Keratinocyte (primary cell): ENCODE measurements at regions not wholly inside any gene's neighbourhood (a gene's known extent, or its start where the extent isn't known, plus 50 kb on each side); places are given as distances from the start of the nearest gene placed in this dataset.

Source experiments
- DNase-seq: peaks from one replicate; pipeline ENCODE4 v3.0.0-alpha.2; 2011; ENCODE audit warnings: low read depth, missing footprints, low spot score
- FAIRE-seq: peaks from 2 replicates; lab custom pipeline; 2011; peaks lifted over from hg19 to GRCh38; lab: Jason Lieb, UNC
- H2AFZ ChIP-seq: 2 replicates; pipeline ENCODE4 v1.6.0; 2012; ENCODE audit warnings: low read length, control low read depth, inconsistent platforms; ENCODE audit not compliant: control insufficient read depth
- H3K27ac ChIP-seq: 2 replicates; pipeline ENCODE4 v1.5.1; 2011; ENCODE audit warnings: low read length; ENCODE audit not compliant: control insufficient read depth, insufficient read depth
- H3K27me3 ChIP-seq: 3 replicates; pipeline ENCODE4 v1.6.0; 2011; ENCODE audit warnings: low read length; ENCODE audit not compliant: control insufficient read depth, insufficient read depth; ENCODE audit errors: extremely low read depth
- H3K36me3 ChIP-seq, 2 experiments: 2 replicates in 1 of 2; 3 replicates in 1 of 2; pipeline ENCODE4 v1.5.1; 2011; ENCODE audit warnings: low read length in 2 of 2, mild to moderate bottlenecking in 1 of 2; ENCODE audit not compliant: control insufficient read depth in 2 of 2, insufficient read depth in 2 of 2; ENCODE audit errors: extremely low read depth in 1 of 2
- H3K4me1 ChIP-seq: 3 replicates; pipeline ENCODE4 v1.5.1; 2011; ENCODE audit warnings: low read length; ENCODE audit not compliant: control insufficient read depth, insufficient read depth; ENCODE audit errors: extremely low read depth
- H3K4me2 ChIP-seq: 3 replicates; pipeline ENCODE4 v1.6.0; 2011; ENCODE audit warnings: low read depth, low read length; ENCODE audit not compliant: control insufficient read depth, insufficient read depth; ENCODE audit errors: extremely low read depth
- H3K4me3 ChIP-seq, 3 experiments: fragments of 200-600 bp in 1 of 3; sonication (generic) in 1 of 3; 2 replicates in 2 of 3; 3 replicates in 1 of 3; pipeline ENCODE4 v1.5.1; 2011 to 2016; ENCODE audit warnings: low read length in 3 of 3, mild to moderate bottlenecking in 3 of 3, control low read depth in 2 of 3, inconsistent platforms in 1 of 3, low read depth in 1 of 3, mixed read lengths in 1 of 3, mixed run types in 1 of 3, moderate library complexity in 1 of 3; ENCODE audit not compliant: control insufficient read depth in 2 of 3, insufficient read depth in 2 of 3; ENCODE audit errors: extremely low read depth in 1 of 3
- H3K79me2 ChIP-seq: 2 replicates; pipeline ENCODE4 v1.6.0; 2012; ENCODE audit warnings: low read length; ENCODE audit not compliant: control insufficient read depth, insufficient read depth
- H3K9ac ChIP-seq: 3 replicates; pipeline ENCODE4 v1.6.0; 2011; ENCODE audit warnings: low read length; ENCODE audit not compliant: control insufficient read depth, insufficient read depth; ENCODE audit errors: extremely low read depth
- H3K9me1 ChIP-seq: 3 replicates; pipeline ENCODE4 v1.6.0; 2011; ENCODE audit warnings: low read length; ENCODE audit not compliant: control insufficient read depth, insufficient read depth; ENCODE audit errors: extremely low read depth
- H3K9me3 ChIP-seq: 2 replicates; pipeline ENCODE4 v1.5.1; 2012; ENCODE audit warnings: low read depth, low read length; ENCODE audit not compliant: control insufficient read depth
- H4K20me1 ChIP-seq: 3 replicates; pipeline ENCODE4 v1.6.0; 2011; ENCODE audit warnings: low read length; ENCODE audit not compliant: control insufficient read depth, insufficient read depth; ENCODE audit errors: extremely low read depth
- EZH2 ChIP-seq: IDR thresholded peaks from one replicate; pipeline ENCODE4 v1.6.1; 2012; ENCODE audit warnings: inconsistent platforms, mild to moderate bottlenecking, low read length, moderate library complexity
- dilution Hi-C: fragments of 300-500 bp; cut with MboI; formaldehyde crosslinking; loops from one replicate; pipeline ENCODE4 v1.7.0; 2020; ENCODE audit warnings: low sequenced_read_pairs; ENCODE audit not compliant: extremely low pct_ligation_motif_present
- TF ChIP-seq, protein P1 (sequence below), 3 experiments: IDR thresholded peaks in 1 of 3; conservative IDR thresholded peaks in 1 of 3; optimal IDR thresholded peaks in 1 of 3; 2 replicates in 2 of 3; 3 replicates in 1 of 3; pipeline versions ENCODE3 to v1.5.1; 2011; ENCODE audit warnings: low read length in 3 of 3, mild to moderate bottlenecking in 3 of 3, moderate library complexity in 2 of 3, control low read depth in 1 of 3, inconsistent platforms in 1 of 3; ENCODE audit not compliant: insufficient read depth in 2 of 3; ENCODE audit errors: extremely low read depth in 1 of 3

DNA sequence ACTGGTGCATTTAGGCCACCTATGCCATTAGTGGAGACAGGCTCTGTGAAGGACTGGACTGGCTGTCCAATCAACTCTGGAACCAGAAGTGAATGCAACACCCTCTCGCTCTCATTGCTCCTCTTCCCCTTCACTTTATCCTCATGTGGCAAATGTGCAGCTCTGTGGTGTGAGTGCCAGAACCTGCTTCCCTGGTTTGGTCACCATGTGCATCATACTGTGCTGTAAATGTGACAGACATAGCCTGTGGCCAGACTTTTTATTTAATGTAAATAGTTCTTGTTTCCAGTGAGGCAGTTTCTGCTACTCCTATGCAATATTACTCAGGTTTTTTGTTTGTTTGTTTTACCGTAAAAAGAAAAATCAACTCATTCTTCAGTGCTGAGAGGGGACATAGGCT, 73.0 kb upstream of the PPP1R9A start:
- H3K4me3 ChIP-seq, result no peak overlapping the region
- TF ChIP-seq EZH2, result no peak
- TF ChIP-seq, protein P1, sequence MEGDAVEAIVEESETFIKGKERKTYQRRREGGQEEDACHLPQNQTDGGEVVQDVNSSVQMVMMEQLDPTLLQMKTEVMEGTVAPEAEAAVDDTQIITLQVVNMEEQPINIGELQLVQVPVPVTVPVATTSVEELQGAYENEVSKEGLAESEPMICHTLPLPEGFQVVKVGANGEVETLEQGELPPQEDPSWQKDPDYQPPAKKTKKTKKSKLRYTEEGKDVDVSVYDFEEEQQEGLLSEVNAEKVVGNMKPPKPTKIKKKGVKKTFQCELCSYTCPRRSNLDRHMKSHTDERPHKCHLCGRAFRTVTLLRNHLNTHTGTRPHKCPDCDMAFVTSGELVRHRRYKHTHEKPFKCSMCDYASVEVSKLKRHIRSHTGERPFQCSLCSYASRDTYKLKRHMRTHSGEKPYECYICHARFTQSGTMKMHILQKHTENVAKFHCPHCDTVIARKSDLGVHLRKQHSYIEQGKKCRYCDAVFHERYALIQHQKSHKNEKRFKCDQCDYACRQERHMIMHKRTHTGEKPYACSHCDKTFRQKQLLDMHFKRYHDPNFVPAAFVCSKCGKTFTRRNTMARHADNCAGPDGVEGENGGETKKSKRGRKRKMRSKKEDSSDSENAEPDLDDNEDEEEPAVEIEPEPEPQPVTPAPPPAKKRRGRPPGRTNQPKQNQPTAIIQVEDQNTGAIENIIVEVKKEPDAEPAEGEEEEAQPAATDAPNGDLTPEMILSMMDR (optimal IDR thresholded peaks at IDR 0.05 in 1 of 3, IDR thresholded peaks at IDR 0.05 in 1 of 3, conservative IDR thresholded peaks at IDR 0.05 in 1 of 3; ENCODE audit: extremely low read depth in 1 of 3, insufficient read depth in 2 of 3, low read length in 3 of 3), result no peak
- H3K4me2 ChIP-seq, result no peak overlapping the region
- H3K79me2 ChIP-seq, result no peaks in the 10 kb centered on the region
- no peaks in the 10 kb centered on the region for H3K4me1 ChIP-seq
- H3K36me3 ChIP-seq, result no peaks in the 10 kb centered on the region
- DNase-seq, result no peak
- H4K20me1 ChIP-seq, result no peaks in the 10 kb centered on the region
- no peaks in the 10 kb centered on the region for H3K9me1 ChIP-seq
- no peaks in the 10 kb centered on the region for H3K27me3 ChIP-seq
- no peak overlapping the region for H3K27ac ChIP-seq
- H3K9me3 ChIP-seq, result no peaks in the 10 kb centered on the region
- FAIRE-seq, result no peak
- dilution Hi-C loops, result no loop called here
- H2AFZ ChIP-seq, result no peak overlapping the region
- H3K9ac ChIP-seq, result no peak overlapping the region

DNA sequence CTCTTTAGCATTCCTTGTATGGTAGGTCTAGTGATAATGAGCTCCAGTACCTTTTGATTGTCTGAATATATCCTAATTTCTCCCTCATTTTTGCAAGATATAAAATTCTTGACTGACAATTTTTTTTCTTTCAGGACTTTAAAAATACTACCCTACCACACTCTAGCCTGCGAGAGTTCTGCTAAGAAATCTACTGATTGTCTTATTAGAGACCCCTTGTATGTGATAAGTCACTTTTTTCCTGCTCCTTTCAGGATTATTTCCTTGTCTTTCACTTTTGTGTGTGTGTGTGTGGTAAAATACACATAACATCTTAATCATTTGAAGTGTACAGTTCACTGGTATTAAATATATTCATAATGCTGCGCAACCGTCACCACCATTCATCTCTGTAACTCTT, 68.7 kb upstream of the PPP1R9A start:
- dilution Hi-C loops, result no loop called here
- H3K27ac ChIP-seq, result no peak overlapping the region
- DNase-seq, result no peak
- no peak for FAIRE-seq
- H3K9ac ChIP-seq, result no peak overlapping the region
- H2AFZ ChIP-seq, result no peak overlapping the region
- no peaks in the 10 kb centered on the region for H3K9me3 ChIP-seq
- H3K27me3 ChIP-seq, result no peaks in the 10 kb centered on the region
- H4K20me1 ChIP-seq, result no peaks in the 10 kb centered on the region
- no peak overlapping the region for H3K4me2 ChIP-seq
- no peaks in the 10 kb centered on the region for H3K36me3 ChIP-seq
- no peaks in the 10 kb centered on the region for H3K4me1 ChIP-seq
- no peak for TF ChIP-seq EZH2
- TF ChIP-seq, protein P1 (optimal IDR thresholded peaks at IDR 0.05 in 1 of 3, IDR thresholded peaks at IDR 0.05 in 1 of 3, conservative IDR thresholded peaks at IDR 0.05 in 1 of 3; ENCODE audit: extremely low read depth in 1 of 3, insufficient read depth in 2 of 3, low read length in 3 of 3), result no peak
- H3K79me2 ChIP-seq, result no peaks in the 10 kb centered on the region
- H3K4me3 ChIP-seq, result no peak overlapping the region
- no peaks in the 10 kb centered on the region for H3K9me1 ChIP-seq
